HEK293T (cell line): ENCODE measurements at regions not wholly inside any gene's neighbourhood (a gene's known extent, or its start where the extent isn't known, plus 50 kb on each side); places are given as distances from the start of the nearest gene placed in this dataset.
"Not testable (repeated sequence)": the region's sequence is repeated elsewhere in the genome, so short reads cannot be mapped to it uniquely, and the experiment has no call there.

Experiments
- CTCF ChIA-PET: fragments of 350-600 bp; formaldehyde crosslinking; extraction: SDS; loops from one replicate; lab custom pipeline; 2021; ENCODE audit warnings: antibody characterized with exemption, inconsistent platforms; lab: Yijun Ruan, JAX
- POLR2A ChIA-PET: fragments of 350-600 bp; formaldehyde crosslinking; extraction: SDS; loops from one replicate; lab custom pipeline; 2020; ENCODE audit warnings: antibody characterized with exemption, inconsistent platforms; lab: Yijun Ruan, JAX
- DNase-seq: peaks from one replicate; pipeline ENCODE4 v3.0.0; 2012; ENCODE audit warnings: mixed read lengths; ENCODE audit errors: extremely low spot score
- ARNT ChIP-seq: fragments of 450-650 bp; IDR thresholded peaks from 2 replicates; pipeline ENCODE4 v1.6.1; 2017; ENCODE audit warnings: mild to moderate bottlenecking
- BHLHE40 ChIP-seq: fragments of 450-650 bp; IDR thresholded peaks from 2 replicates; pipeline ENCODE4 v1.6.1; 2016; ENCODE audit warnings: mild to moderate bottlenecking, moderate library complexity, borderline replicate concordance
- CTBP1 ChIP-seq: fragments of 450-650 bp; IDR thresholded peaks from 2 replicates; pipeline ENCODE4 v1.6.1; 2016; ENCODE audit warnings: borderline replicate concordance
- ELF4 ChIP-seq: fragments of 450-650 bp; IDR thresholded peaks from 2 replicates; pipeline ENCODE4 v1.6.1; 2017; ENCODE audit warnings: antibody characterized with exemption
- FOXA1 ChIP-seq: fragments of 450-650 bp; IDR thresholded peaks from 2 replicates; pipeline ENCODE4 v1.6.1; 2016; ENCODE audit warnings: mild to moderate bottlenecking
- FOXK2 ChIP-seq: fragments of 450-650 bp; IDR thresholded peaks from 2 replicates; pipeline ENCODE4 v1.6.1; 2016; ENCODE audit warnings: mild to moderate bottlenecking
- FOXM1 ChIP-seq: fragments of 450-650 bp; IDR thresholded peaks from 2 replicates; pipeline ENCODE4 v1.6.1; 2017; ENCODE audit warnings: mild to moderate bottlenecking, borderline replicate concordance
- HDGF ChIP-seq: fragments of 450-650 bp; IDR thresholded peaks from 2 replicates; pipeline ENCODE4 v1.6.1; 2017; ENCODE audit warnings: antibody characterized with exemption, borderline replicate concordance
- L3MBTL2 ChIP-seq: fragments of 450-650 bp; conservative IDR thresholded peaks from 2 replicates; pipeline ENCODE4 v1.6.1; 2016; ENCODE audit warnings: mild to moderate bottlenecking
- LEF1 ChIP-seq: fragments of 450-650 bp; IDR thresholded peaks from 2 replicates; pipeline ENCODE4 v1.6.1; 2017; ENCODE audit warnings: mild to moderate bottlenecking, borderline replicate concordance
- NFRKB ChIP-seq: fragments of 450-650 bp; IDR thresholded peaks from 2 replicates; pipeline ENCODE4 v1.6.1; 2016; ENCODE audit warnings: mild to moderate bottlenecking, moderate library complexity
- SP1 ChIP-seq: fragments of 450-650 bp; IDR thresholded peaks from 2 replicates; pipeline ENCODE4 v1.6.1; 2017
- SUZ12 ChIP-seq: fragments of 450-650 bp; IDR thresholded peaks from 2 replicates; pipeline ENCODE4 v1.6.1; 2016; ENCODE audit warnings: mild to moderate bottlenecking
- TARDBP ChIP-seq: fragments of 450-650 bp; IDR thresholded peaks from 2 replicates; pipeline ENCODE4 v1.6.1; 2016
- ZNF384 ChIP-seq: fragments of 450-650 bp; IDR thresholded peaks from 2 replicates; pipeline ENCODE4 v1.6.1; 2016
- TF ChIP-seq, protein P1 (sequence below): fragments of 450-650 bp; IDR thresholded peaks from 2 replicates; pipeline ENCODE4 v1.6.1; 2016

DNA sequence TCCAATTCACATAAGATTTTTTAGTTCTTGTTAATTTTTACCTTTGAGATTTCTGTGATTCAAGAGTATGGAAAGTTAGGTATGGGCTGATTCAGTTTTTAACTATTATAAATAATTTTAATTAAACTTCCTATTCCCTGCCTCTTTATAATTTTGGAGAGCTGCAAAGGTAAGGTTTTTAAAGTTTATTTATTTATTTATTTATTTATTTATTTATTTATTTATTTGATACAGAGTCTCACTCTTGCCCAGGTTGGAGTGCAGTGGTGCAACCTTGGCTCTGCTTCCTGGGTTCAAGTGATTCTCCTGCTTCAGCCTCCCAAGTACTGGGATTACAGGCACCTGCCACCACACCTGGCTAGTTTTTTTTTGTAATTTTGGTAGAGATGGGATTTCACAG is 215.5 kb upstream of the FIGN start:
- ChIA-PET POLR2A (no interaction called here), CTCF (no interaction called here)
- TF ChIP-seq ARNT (no peak), LEF1 (no peak)
- DNase-seq = no peak

DNA sequence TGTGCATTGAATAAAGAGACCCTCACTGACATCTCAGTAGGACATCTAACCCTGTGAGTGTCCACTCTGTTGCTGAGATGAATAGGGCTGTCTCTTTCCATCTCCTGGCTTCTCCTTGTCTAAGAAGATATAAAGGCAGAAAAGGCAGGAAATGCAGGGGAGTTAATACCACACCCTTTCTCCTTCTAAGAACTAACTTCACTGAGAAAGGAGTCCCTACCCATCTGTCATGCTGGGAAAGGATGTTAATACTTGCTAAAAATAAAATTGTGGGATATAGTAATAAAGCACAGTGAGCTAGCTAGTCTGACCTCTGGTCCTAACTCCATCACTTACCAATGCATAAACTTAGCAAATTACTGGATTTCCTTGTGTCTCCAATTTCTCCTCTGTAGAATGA is 213.9 kb upstream of the FIGN start:
- DNase-seq = no peak
- ChIA-PET POLR2A (no interaction called here), CTCF (interaction anchor here (0.6 kb wide), 1 partner anchor 71 kb away, joined by 4 read pairs; no protein-coding TSS in a partner anchor)
- no peak for TF ChIP-seq CTBP1
- TF ChIP-seq BHLHE40 = no peak
- TF ChIP-seq FOXK2 = no peak
- no peak for TF ChIP-seq HDGF

DNA sequence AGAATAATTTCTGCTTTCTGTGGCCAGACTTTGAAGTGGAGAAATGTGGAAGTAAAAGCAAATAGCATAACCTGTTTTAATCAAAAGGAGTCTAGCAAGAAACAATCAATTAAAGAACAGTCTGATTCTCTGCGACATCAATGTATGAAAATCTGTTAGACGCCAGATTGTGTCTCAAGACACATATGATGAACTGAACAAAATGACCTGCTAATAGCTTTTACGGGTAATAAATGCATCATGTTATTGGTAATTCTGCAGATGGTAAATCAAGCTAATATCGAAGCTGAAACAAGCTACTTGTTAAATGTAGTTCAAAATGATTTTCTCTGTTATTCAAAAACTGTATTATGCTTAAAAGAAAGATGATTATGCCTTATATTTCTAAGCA is 208.5 kb upstream of the FIGN start:
- TF ChIP-seq CTBP1 (no peak), NFRKB (no peak), SUZ12 (no peak), FOXA1 (no peak), ZNF384 (no peak), FOXM1 (no peak), HDGF (no peak), LEF1 (no peak), TARDBP (no peak), BHLHE40 (no peak), FOXK2 (no peak), L3MBTL2 (no peak), SP1 (no peak)
- TF ChIP-seq, protein P1, sequence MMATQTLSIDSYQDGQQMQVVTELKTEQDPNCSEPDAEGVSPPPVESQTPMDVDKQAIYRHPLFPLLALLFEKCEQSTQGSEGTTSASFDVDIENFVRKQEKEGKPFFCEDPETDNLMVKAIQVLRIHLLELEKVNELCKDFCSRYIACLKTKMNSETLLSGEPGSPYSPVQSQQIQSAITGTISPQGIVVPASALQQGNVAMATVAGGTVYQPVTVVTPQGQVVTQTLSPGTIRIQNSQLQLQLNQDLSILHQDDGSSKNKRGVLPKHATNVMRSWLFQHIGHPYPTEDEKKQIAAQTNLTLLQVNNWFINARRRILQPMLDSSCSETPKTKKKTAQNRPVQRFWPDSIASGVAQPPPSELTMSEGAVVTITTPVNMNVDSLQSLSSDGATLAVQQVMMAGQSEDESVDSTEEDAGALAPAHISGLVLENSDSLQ = no peak
- CTCF ChIA-PET = no interaction called here
- no peak for DNase-seq
- POLR2A ChIA-PET = no interaction called here

DNA sequence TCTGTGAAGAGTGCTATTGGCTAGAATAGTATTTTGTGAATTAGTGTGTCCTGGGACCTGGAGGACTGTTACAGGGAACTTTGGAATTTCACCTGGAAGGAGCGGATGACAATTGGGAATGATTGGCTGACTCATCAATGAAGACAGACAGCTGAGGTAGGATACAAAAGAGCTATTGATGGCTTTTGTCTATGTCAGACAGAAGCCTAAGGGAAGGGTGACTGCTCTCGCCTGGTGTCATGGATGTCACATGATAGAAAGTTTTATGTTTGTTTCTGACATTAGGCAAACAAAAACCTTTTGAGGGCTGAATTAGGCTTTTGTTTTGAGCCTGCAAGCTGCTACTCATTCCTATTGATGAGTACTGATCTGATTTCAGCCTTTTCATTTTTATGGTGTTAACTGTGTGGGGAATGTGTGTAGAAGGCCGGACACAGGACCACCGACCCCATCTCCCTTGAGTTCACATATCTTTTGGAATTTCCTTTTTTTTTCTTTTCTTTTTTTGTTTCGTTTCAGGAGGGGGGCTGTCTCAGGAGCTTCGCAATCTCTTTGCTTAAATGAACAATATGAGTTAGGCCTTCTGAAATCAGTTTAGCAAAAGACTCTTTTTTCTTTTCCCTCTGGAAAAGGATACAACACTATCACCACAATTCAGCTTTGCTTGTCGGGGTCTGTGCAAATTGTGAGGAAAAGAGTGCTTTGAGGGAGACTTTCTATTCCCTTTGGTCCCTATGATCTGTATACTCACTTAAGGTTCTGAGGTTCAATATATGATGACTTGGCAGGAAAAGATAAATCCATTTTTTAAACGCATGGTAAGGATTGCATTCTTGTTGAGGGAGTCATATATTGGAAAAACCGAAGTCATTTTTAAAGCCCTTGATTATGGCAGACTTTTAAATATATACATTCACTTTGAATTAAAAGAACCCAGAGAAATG is 207.9 kb upstream of the FIGN start:
- POLR2A ChIA-PET = no interaction called here
- no peak for TF ChIP-seq HDGF
- CTCF ChIA-PET = no interaction called here
- DNase-seq = no peak

DNA sequence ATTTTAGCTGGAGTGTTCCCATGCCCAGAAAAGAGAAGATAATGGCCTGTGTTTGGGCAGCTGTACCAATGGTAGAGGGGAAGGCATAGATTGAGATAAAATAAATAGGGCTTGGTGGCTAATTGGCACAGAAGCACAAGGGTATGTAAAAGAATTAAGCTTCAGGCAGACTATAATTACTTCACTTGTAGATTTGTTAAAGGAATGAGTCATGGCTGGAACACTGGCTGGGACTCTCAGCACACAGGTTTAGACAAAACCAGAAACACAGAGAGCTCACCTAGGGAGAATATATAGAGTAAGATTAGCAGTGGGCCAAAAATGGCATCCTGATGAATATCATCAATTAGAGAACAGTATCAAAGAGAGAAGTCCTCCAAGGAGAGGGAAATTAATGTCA is 198.3 kb upstream of the FIGN start:
- TF ChIP-seq SP1 (no peak), HDGF (no peak), ELF4 (no peak), CTBP1 (no peak), ZNF384 (no peak), ARNT (no peak), L3MBTL2 (no peak), BHLHE40 (no peak)
- ChIA-PET POLR2A (no interaction called here), CTCF (no interaction called here)
- no peak for DNase-seq

DNA sequence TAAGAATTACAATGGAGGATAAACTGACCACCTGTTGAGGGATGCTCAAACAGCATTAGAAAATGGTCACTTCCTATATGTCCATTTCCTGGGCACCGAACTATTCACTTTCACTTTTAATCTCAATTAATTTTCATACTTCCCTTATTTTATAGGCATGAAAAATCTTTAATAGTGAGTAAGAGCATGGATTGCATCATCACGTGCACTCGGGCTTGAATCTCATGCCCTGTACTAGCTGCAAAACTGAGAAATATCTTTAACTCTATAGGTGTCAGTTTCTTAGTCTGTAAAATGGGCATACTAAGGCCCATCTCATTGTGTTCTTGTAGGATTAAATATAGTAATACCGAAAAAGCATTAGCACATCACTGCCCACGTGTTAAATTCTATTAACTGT is 183.9 kb upstream of the FIGN start:
- ChIA-PET CTCF (no interaction called here), POLR2A (no interaction called here)
- no peak for DNase-seq
- TF ChIP-seq NFRKB = no peak
- TF ChIP-seq ZNF384 = no peak

DNA sequence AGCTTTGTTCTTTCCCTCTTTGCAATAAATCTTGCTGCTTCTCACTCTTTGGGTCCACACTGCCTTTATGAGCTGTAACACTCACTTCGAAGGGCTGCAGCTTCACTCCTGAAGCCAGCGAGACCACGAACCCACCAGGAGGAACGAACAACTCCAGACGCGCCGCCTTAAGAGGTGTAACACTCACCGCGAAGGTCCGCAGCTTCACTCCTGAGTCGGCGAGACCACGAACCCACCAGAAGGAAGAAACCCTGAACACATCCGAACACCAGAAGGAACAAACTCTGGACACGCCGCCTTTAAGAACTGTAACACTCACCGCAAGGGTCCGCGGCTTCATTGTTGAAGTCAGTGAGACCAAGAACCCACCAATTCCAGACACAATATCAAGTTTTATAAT is 178.7 kb upstream of the FIGN start:
- POLR2A ChIA-PET, CTCF ChIA-PET, DNase-seq: not testable (repeated sequence)

DNA sequence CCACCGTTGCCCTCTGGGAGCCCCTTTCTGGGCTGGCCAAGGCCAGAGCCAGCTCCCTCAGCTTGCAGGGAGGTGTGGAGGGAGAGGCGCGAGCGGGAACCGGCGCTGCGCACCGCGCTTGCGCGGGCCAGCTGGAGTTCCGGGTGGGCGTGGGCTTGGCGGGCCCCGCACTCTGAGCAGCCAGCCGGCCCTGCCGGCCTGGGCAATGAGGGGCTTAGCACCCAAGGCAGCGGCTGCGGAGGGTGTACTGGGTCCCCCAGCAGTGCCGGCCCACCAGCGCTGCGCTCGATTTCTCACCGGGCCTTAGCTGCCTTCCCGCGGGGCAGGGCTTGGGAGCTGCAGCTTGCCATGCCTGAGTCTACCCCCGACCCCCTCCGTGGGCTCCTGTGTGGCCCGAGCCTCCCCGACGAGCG is 177.7 kb upstream of the FIGN start:
- DNase-seq, POLR2A ChIA-PET: not testable (repeated sequence)
- CTCF ChIA-PET = interaction anchor here (0.6 kb wide), 1 partner anchor 46 kb away, joined by 3 read pairs; no protein-coding TSS in a partner anchor

DNA sequence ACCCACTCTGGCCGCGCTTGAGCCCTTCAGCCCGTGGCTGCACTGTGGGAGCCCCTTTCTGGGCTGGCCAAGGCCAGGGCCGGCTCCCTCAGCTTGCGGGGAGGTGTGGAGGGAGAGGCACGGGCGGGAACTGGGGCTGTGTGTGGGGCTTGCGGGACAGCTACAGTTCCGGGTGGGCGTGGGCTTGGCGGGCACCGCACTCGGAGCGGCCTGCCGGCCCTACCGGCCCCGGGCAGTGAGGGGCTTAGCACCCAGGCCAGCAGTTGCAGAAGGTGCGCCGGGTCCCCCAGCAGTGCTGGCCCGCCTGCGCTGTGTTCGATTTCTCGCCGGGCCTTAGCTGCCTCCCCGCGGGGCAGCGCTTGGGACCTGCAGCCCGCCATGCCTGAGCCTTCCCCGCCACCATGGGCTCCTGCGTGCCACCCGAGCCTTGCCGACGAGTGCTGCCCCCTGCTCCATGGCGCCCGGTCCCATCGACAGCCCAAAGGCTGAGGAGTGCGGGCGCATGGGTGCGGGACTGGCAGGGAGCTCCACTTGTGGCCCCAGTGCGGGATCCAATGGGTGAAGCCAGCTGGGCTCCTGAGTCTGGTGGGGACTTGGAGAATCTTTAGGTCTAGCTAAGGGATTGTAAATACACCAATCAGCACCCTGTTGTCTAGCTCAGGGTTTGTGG is 173.7 kb upstream of the FIGN start:
- ChIA-PET POLR2A (no interaction called here), CTCF (no interaction called here)
- no peak for DNase-seq
- TF ChIP-seq HDGF (no peak), FOXK2 (no peak), SUZ12 (no peak), TARDBP (no peak), FOXM1 (no peak), SP1 (no peak), CTBP1 (no peak), ARNT (no peak), BHLHE40 (no peak), ELF4 (no peak)
